ENCODE measurements at regions not wholly inside any gene's neighbourhood (a gene's known extent, or its start where the extent isn't known, plus 50 kb on each side); places are given as distances from the start of the nearest gene placed in this dataset.

DNA sequence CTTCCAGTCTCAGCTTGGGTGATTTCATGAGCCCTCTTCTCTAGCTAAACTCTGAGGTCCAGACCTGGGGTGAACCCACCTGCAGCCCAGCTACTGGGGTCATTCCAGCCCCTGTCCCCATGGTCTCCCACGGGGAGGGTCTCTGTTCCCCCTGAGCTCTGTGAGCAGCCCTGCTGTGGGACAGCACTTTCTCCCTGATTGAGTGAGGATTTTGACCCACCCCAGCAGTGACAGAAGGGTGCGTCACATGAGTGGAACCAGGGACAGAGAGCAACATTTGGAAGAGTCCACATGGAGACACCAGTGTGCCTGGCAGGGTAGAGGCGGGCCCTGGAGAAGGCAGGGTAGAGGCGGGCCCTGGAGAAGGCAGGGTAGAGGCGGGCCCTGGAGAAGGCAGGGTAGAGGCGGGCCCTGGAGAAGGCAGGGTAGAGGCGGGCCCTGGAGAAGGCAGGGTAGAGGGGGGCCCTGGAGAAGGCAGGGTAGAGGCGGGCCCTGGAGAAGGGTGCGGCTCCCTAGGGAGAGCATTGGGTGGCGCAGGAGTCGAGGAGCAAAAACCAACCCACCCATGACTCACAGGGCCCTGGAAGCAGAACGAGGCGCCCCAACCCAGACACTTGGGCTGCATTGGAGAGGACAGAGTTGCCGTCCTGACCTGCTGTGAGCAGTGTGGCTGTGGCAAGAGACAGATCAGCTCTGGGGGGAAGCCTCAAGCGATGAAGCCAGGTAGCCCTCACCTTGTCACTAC, 227.7 kb upstream of the B3GAT1 start:
- TF ChIP-seq, protein P1, sequence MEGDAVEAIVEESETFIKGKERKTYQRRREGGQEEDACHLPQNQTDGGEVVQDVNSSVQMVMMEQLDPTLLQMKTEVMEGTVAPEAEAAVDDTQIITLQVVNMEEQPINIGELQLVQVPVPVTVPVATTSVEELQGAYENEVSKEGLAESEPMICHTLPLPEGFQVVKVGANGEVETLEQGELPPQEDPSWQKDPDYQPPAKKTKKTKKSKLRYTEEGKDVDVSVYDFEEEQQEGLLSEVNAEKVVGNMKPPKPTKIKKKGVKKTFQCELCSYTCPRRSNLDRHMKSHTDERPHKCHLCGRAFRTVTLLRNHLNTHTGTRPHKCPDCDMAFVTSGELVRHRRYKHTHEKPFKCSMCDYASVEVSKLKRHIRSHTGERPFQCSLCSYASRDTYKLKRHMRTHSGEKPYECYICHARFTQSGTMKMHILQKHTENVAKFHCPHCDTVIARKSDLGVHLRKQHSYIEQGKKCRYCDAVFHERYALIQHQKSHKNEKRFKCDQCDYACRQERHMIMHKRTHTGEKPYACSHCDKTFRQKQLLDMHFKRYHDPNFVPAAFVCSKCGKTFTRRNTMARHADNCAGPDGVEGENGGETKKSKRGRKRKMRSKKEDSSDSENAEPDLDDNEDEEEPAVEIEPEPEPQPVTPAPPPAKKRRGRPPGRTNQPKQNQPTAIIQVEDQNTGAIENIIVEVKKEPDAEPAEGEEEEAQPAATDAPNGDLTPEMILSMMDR (IDR thresholded peaks at IDR 0.05), result no peak
- TF ChIP-seq POLR2A (IDR thresholded peaks at IDR 0.05), result no peak

Measured in uterus (tissue), 2 donors.